ENCODE measurements at regions not wholly inside any gene's neighbourhood (a gene's known extent, or its start where the extent isn't known, plus 50 kb on each side); places are given as distances from the start of the nearest gene placed in this dataset.

DNA sequence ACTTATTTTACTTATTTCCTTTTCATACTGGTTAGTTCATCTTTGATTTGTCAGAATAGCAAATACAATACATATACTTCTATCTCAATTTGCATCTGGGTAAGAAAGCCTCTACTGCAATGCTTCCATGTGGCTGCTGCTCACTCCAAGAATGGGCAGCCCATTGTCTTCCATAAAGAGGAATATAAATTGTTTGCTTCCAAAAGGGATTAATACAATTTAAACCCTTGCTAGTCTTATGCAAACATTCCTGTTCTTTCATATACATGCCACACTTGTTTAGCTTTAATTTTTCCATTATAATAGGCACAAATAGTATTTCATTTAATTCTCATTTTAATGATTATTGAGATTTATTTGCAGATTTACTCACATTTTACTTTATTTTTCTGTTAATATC lies 555.4 kb upstream of the POM121L12 start:
- H3K27ac ChIP-seq (ENCODE audit: low read depth, low read length) = no peak overlapping the region
- no peak overlapping the region for H3K9ac ChIP-seq (ENCODE audit: low read length)
- no peaks in the 10 kb centered on the region for H3K4me1 ChIP-seq (ENCODE audit: insufficient read depth, low read length)
- no peaks in the 10 kb centered on the region for H3K9me3 ChIP-seq (ENCODE audit: low read length)
- no peaks in the 10 kb centered on the region for H3K36me3 ChIP-seq (ENCODE audit: insufficient read depth, low read length)
- H3K4me3 ChIP-seq (ENCODE audit: low read depth in 1 of 2, low read length in 2 of 2) = no peak overlapping the region
- H3K27me3 ChIP-seq (ENCODE audit: control insufficient read depth in 1 of 2, insufficient read depth in 2 of 2, low read length in 2 of 2) = no peaks in the 10 kb centered on the region

DNA sequence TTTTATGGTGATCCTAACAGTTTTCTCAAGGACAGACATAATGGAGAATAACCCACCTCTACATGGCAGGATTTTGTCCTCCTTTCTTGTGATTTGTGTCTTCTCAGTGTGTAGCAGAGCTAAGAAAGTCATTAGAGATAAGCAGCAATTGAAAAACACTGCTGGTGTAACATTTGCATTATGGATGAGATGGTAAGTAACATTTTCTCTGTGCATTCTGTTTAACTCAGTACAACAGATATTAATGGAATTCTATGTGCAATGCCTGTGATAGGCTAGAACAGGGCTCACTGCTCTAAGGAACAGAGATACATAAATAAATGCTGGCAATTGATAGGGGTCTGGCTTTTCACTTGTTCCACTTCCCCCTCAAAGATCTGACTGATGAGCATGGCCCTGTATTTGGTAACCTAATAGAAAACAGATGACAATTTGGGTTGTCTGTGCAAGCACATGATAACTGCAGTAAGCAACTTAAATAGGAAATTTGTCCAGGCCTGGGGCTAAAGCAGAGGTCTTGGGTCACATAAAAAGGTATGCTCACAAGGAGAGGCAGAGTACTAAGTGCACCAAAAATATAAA lies 560.3 kb upstream of the POM121L12 start:
- Histone ChIP-seq H3K4me1 (ENCODE audit: insufficient read depth, low read length) (no peaks in the 10 kb centered on the region), H3K9me3 (ENCODE audit: low read length) (no peaks in the 10 kb centered on the region), H3K27ac (ENCODE audit: low read depth, low read length) (no peak overlapping the region), H3K4me3 (ENCODE audit: low read depth in 1 of 2, low read length in 2 of 2) (no peak overlapping the region), H3K9ac (ENCODE audit: low read length) (no peak overlapping the region), H3K36me3 (ENCODE audit: insufficient read depth, low read length) (no peaks in the 10 kb centered on the region), H3K27me3 (ENCODE audit: control insufficient read depth in 1 of 2, insufficient read depth in 2 of 2, low read length in 2 of 2) (no peaks in the 10 kb centered on the region)

DNA sequence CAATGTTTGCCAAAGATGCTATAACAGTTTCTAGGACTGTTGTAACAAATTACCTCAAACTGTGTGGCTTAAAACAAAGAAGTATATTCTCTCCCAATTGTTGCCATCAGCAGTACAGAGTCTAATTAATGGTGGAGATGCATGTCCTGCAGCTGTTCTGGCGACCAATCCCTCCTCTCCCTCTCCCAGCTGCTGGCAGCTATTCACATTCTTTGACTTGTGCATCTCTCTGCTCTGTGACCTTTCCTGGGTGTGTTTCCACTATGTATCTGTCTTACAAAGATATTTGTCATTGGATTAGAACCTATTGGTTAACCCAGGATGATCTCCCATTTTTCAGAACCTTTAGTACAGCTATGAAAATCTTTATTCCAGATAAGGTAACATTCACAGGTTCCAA lies 561.7 kb upstream of the POM121L12 start:
- H3K9ac ChIP-seq (ENCODE audit: low read length) = no peak overlapping the region
- no peak overlapping the region for H3K27ac ChIP-seq (ENCODE audit: low read depth, low read length)
- H3K4me3 ChIP-seq (ENCODE audit: low read depth in 1 of 2, low read length in 2 of 2) = no peak overlapping the region
- no peaks in the 10 kb centered on the region for H3K4me1 ChIP-seq (ENCODE audit: insufficient read depth, low read length)
- H3K9me3 ChIP-seq (ENCODE audit: low read length) = no peaks in the 10 kb centered on the region
- H3K36me3 ChIP-seq (ENCODE audit: insufficient read depth, low read length) = no peaks in the 10 kb centered on the region
- no peaks in the 10 kb centered on the region for H3K27me3 ChIP-seq (ENCODE audit: control insufficient read depth in 1 of 2, insufficient read depth in 2 of 2, low read length in 2 of 2)

DNA sequence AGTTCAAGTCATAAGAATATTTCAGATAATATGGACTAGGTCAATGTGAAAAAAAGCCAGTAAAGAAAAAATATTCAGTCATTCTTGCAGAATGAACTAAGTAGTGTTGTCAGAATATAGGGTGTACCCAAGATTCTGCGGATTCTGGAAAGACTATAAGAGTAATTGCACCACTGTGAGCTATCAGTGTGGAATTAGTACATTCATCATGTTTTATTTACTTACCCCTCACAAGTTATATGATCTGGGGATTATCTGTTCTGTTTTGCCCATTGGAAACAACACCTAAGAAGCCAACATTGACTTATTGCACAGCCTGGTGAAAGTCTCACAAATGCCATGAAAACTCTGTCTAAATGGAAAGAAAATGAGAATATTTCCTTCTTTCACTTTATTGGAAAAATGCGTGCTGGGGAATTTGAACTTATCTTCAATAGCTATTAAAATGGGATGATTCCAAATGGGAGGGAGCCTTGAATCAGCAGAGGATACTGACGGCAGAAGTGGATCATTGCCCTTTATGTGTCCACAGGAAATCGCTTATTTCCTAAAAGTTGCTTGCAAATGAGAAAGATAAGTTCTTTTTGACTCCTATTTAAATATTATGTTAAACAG lies 563.3 kb upstream of the POM121L12 start:
- no peaks in the 10 kb centered on the region for H3K36me3 ChIP-seq (ENCODE audit: insufficient read depth, low read length)
- H3K27ac ChIP-seq (ENCODE audit: low read depth, low read length) = no peak overlapping the region
- no peaks in the 10 kb centered on the region for H3K9me3 ChIP-seq (ENCODE audit: low read length)
- H3K9ac ChIP-seq (ENCODE audit: low read length) = no peak overlapping the region
- no peaks in the 10 kb centered on the region for H3K4me1 ChIP-seq (ENCODE audit: insufficient read depth, low read length)
- no peak overlapping the region for H3K4me3 ChIP-seq (ENCODE audit: low read depth in 1 of 2, low read length in 2 of 2)
- H3K27me3 ChIP-seq (ENCODE audit: control insufficient read depth in 1 of 2, insufficient read depth in 2 of 2, low read length in 2 of 2) = no peaks in the 10 kb centered on the region

DNA sequence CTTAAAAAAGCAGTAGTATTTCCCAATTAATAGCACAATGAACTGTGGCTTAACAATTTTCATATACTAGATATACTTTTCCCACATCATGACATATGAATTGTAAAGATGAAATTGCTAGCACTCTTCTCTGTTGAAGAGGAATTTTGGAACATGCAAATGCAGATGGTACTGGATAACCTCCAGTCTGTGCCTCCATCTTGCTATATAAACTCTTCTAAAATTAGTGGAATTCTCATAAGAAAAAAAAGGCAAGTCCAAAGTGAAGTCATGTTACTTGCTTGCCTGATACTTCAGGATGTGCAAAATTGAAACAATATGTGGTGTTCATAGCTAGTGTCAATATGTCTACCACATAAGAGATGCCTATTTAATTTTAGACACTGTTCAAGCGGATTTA lies 570.2 kb upstream of the POM121L12 start:
- H3K4me1 ChIP-seq (ENCODE audit: insufficient read depth, low read length) = no peaks in the 10 kb centered on the region
- H3K27me3 ChIP-seq (ENCODE audit: control insufficient read depth in 1 of 2, insufficient read depth in 2 of 2, low read length in 2 of 2) = no peaks in the 10 kb centered on the region
- no peak overlapping the region for H3K9ac ChIP-seq (ENCODE audit: low read length)
- H3K9me3 ChIP-seq (ENCODE audit: low read length) = no peaks in the 10 kb centered on the region
- H3K4me3 ChIP-seq (ENCODE audit: low read depth in 1 of 2, low read length in 2 of 2) = no peak overlapping the region
- H3K27ac ChIP-seq (ENCODE audit: low read depth, low read length) = no peak overlapping the region
- H3K36me3 ChIP-seq (ENCODE audit: insufficient read depth, low read length) = no peaks in the 10 kb centered on the region

DNA sequence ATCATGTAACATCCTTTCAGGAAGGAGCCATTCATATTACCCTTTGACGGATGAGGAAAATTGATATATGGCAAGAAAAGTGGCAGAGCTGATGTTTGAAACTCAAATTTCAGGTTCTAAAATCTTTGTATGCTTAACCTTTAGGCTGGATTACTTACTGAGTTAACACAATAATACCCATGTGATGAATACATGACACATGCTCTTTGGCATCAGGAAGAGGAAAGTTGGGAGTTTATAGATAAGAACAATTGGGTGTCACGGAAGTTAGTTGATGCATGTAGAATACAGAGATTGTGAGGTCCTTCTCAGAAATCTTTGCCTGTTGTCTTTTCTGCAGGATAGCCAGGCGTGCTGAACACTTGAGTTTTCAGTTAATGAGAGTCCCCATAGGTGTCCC lies 572.1 kb upstream of the POM121L12 start:
- H3K4me1 ChIP-seq (ENCODE audit: insufficient read depth, low read length) = no peaks in the 10 kb centered on the region
- H3K4me3 ChIP-seq (ENCODE audit: low read depth in 1 of 2, low read length in 2 of 2) = no peak overlapping the region
- no peaks in the 10 kb centered on the region for H3K9me3 ChIP-seq (ENCODE audit: low read length)
- H3K9ac ChIP-seq (ENCODE audit: low read length) = no peak overlapping the region
- H3K27ac ChIP-seq (ENCODE audit: low read depth, low read length) = no peak overlapping the region
- H3K27me3 ChIP-seq (ENCODE audit: control insufficient read depth in 1 of 2, insufficient read depth in 2 of 2, low read length in 2 of 2) = no peaks in the 10 kb centered on the region
- H3K36me3 ChIP-seq (ENCODE audit: insufficient read depth, low read length) = no peaks in the 10 kb centered on the region

DNA sequence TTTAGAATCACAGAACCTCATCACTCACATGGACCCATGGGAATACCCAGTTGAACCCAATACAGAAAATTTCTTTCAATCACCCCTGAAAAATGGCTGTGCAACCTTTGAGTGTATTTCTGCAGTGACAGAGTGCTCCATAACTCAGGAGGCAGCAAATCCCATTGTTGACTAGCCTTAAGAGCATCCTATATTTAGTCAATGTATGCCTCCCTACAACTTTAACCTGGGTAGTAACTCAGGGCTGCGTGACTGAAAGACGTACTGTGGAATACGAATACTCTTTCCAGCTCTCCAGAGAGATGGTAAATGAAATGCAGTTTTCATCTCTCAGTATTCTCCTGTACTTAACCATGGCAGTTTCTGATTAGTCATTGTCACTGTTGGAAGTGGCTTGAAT lies 573.0 kb upstream of the POM121L12 start:
- H3K27ac ChIP-seq (ENCODE audit: low read depth, low read length) = no peak overlapping the region
- H3K4me1 ChIP-seq (ENCODE audit: insufficient read depth, low read length) = no peaks in the 10 kb centered on the region
- no peak overlapping the region for H3K9ac ChIP-seq (ENCODE audit: low read length)
- no peak overlapping the region for H3K4me3 ChIP-seq (ENCODE audit: low read depth in 1 of 2, low read length in 2 of 2)
- H3K36me3 ChIP-seq (ENCODE audit: insufficient read depth, low read length) = no peaks in the 10 kb centered on the region
- no peaks in the 10 kb centered on the region for H3K9me3 ChIP-seq (ENCODE audit: low read length)
- H3K27me3 ChIP-seq (ENCODE audit: control insufficient read depth in 1 of 2, insufficient read depth in 2 of 2, low read length in 2 of 2) = no peaks in the 10 kb centered on the region

DNA sequence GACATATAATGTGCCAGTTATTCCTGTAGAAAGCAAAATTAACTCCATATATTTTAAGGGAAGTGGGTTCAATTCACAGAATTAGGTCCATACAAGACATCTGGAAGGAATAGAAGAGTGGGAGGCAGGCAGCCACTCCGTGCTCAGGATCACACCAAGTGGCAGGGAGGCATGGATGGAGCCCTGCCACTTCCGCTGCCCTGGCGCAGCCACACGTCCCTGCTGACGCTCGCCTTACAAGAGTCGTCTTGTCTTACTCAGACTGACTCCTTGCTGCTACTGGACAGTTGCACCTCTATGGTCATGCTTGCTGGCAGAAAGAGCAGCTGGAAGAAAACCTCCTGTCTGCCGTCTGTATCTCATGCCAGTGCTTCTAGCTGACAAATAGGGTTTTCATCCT lies 579.9 kb upstream of the POM121L12 start:
- H3K9ac ChIP-seq (ENCODE audit: low read length) = no peak overlapping the region
- no peaks in the 10 kb centered on the region for H3K36me3 ChIP-seq (ENCODE audit: insufficient read depth, low read length)
- H3K27ac ChIP-seq (ENCODE audit: low read depth, low read length) = no peak overlapping the region
- no peaks in the 10 kb centered on the region for H3K27me3 ChIP-seq (ENCODE audit: control insufficient read depth in 1 of 2, insufficient read depth in 2 of 2, low read length in 2 of 2)
- H3K4me3 ChIP-seq (ENCODE audit: low read depth in 1 of 2, low read length in 2 of 2) = no peak overlapping the region
- H3K9me3 ChIP-seq (ENCODE audit: low read length) = no peaks in the 10 kb centered on the region
- H3K4me1 ChIP-seq (ENCODE audit: insufficient read depth, low read length) = no peaks in the 10 kb centered on the region

DNA sequence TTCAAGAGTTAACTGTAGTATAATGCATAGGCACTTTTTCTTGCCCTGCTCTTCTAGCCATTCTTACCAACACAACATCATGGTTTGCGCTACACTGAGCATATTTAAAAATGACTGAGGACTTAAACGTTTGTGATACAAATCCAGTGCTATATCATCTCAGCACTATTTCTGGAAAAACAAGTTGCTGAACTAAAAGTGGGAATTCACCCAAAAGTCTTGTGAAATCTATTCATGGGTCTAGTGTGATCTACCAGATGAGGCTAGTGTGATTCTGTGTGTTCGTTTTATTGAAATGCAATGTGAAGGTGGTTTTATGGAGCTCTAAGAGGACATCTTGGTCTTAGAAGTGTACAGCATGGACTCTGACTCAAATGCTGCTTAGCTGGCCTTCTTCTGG lies 584.6 kb upstream of the POM121L12 start:
- Histone ChIP-seq H3K4me1 (ENCODE audit: insufficient read depth, low read length) (no peaks in the 10 kb centered on the region), H3K9me3 (ENCODE audit: low read length) (no peaks in the 10 kb centered on the region), H3K27me3 (ENCODE audit: control insufficient read depth in 1 of 2, insufficient read depth in 2 of 2, low read length in 2 of 2) (no peaks in the 10 kb centered on the region), H3K36me3 (ENCODE audit: insufficient read depth, low read length) (no peaks in the 10 kb centered on the region), H3K27ac (ENCODE audit: low read depth, low read length) (no peak overlapping the region), H3K9ac (ENCODE audit: low read length) (no peak overlapping the region), H3K4me3 (ENCODE audit: low read depth in 1 of 2, low read length in 2 of 2) (no peak overlapping the region)

DNA sequence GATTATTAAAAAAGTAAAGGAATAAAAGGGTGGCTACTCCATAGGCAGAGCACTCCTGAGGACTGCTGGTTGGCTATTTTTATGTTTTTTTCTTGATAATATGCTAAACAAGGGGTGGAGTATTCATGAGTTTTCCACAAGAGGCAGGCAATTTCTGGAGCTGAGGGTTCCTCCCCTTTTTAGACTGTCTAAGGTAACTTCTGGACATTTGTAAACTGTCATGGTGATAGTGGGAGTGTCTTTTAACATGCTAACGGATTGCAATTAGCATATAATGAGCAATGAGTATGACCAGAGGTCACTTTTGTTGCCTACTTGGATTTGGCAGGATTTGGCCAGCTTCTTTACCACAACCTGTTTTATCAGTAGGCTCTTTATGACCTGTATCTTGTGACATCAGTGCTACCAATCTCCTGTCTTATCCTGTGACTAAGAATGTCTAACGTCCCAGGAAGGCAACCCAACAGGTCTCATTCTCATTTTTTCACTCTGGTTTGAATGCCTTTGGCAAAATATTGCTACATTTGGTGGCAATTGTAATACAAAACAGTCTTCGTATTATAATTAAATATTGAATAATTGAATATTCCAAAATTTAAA lies 587.8 kb upstream of the POM121L12 start:
- no peaks in the 10 kb centered on the region for H3K9me3 ChIP-seq (ENCODE audit: low read length)
- no peaks in the 10 kb centered on the region for H3K4me1 ChIP-seq (ENCODE audit: insufficient read depth, low read length)
- no peak overlapping the region for H3K9ac ChIP-seq (ENCODE audit: low read length)
- H3K4me3 ChIP-seq (ENCODE audit: low read depth in 1 of 2, low read length in 2 of 2) = no peak overlapping the region
- H3K36me3 ChIP-seq (ENCODE audit: insufficient read depth, low read length) = no peaks in the 10 kb centered on the region
- no peaks in the 10 kb centered on the region for H3K27me3 ChIP-seq (ENCODE audit: control insufficient read depth in 1 of 2, insufficient read depth in 2 of 2, low read length in 2 of 2)
- H3K27ac ChIP-seq (ENCODE audit: low read depth, low read length) = no peak overlapping the region

DNA sequence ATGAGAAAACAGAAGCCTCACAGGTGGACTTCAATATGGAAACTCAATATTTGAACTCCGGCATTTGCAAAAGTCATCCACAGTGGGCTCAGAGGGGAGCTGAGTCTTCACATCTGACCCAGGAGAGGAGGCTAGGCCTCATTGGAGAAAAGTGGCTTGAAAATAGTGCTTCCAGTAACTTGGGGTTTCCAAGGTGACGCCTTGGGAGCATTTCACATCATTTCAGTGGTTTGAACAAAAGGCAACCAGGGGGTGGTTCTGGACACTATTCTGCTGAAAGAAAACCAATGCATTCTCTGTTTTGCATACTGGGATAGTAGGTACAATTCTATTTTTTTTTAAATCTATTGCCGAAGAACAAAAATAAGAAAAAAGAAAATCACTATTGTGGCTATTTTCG lies 599.2 kb upstream of the POM121L12 start:
- Histone ChIP-seq H3K9ac (ENCODE audit: low read length) (no peak overlapping the region), H3K27me3 (ENCODE audit: control insufficient read depth in 1 of 2, insufficient read depth in 2 of 2, low read length in 2 of 2) (no peaks in the 10 kb centered on the region), H3K27ac (ENCODE audit: low read depth, low read length) (no peak overlapping the region), H3K4me3 (ENCODE audit: low read depth in 1 of 2, low read length in 2 of 2) (no peak overlapping the region), H3K36me3 (ENCODE audit: insufficient read depth, low read length) (no peaks in the 10 kb centered on the region), H3K9me3 (ENCODE audit: low read length) (no peaks in the 10 kb centered on the region), H3K4me1 (ENCODE audit: insufficient read depth, low read length) (no peaks in the 10 kb centered on the region)
